GM21515 (cell line): ENCODE measurements at regions not wholly inside any gene's neighbourhood (a gene's known extent, or its start where the extent isn't known, plus 50 kb on each side); places are given as distances from the start of the nearest gene placed in this dataset.

Experiments used
- ATAC-seq: cut with Tn5 transposase; IDR thresholded peaks from one replicate; pipeline ENCODE4 v1.9.1; 2021; ENCODE audit not compliant: unreplicated experiment

DNA sequence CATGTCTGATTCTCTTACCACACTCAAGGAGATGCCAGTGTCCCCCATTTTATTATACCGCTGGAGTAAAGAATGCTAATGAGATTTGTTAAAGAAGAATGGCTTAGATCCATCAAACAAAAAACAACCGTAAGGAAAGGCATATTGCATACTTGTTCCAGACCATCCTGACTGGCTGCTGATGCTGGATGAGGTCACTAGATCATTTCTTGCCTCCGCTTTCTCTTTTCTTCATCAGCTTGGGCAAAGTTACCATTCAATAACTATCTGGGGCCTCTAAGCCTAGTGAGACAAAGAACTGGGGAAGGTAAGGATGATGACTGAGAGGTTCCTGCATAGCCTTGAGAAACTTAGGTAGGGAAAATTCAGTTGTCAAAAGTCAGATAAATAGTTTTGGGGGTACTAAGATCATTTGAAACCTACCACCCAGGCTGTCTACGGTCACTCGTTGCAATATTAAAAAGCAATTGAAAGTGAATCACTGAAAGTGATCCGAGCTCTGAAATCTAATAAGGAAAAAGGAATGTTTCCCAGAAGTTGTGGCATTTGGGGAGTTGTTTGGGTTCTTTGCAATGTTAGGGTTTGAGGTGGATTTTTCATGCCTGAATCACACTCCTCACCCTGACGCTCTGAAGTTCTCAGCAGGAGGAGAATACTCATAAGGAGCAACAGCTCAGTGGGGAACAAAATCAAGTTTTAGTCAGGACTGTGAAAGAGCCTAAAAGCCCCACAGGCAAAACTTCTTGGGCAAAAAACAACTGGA lies 176.8 kb downstream of the HHIPL2 start:
- ATAC-seq = no peak

- no peak for ATAC-seq
Measured at GRCh38 chr1:222370081-222370912, 177.6 kb downstream of the HHIPL2 start.

DNA sequence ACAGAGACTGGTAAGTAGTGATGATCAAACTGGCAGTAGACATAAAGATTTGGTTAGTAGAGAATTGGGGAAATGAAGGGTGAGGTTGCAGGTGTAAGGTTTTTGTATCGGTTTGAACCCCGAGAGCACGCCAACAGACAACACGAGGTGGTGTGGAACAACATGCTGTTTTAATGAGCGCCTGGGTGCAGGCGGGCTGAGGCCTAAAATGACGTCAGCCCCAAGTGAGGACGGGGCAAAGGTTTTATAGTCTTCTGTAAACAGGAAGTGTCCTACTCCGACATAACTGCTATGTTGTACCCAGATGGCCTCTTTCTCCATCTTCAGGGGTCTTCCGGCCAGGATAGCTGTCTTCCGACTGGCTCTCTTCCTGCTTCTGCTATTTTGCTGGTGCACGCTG lies 178.8 kb downstream of the HHIPL2 start:
- no peak for ATAC-seq

- no peak for ATAC-seq
Measured at GRCh38 chr1:222358100-222358499, 189.8 kb downstream of the HHIPL2 start.

- no peak for ATAC-seq
Measured at GRCh38 chr1:222357252-222357651, 190.7 kb downstream of the HHIPL2 start.

DNA sequence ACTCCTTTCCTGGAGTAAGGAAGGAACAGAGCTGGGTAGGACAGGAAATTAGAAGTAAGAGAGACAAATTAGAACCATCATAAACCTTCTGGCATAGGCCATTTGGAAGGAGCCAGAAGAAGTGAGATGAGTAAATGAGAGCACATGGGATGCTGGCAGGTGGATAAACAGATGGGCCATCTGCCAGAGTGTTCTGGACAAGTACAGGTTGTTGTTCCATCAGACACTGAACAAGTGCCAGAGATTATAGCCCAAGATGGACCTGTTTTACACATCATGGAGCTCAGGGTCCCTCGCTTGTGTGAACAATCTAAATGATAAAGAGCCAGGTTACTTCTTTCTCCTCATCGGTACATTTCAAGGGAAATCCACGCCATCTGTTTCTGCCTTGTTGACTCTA lies 200.3 kb downstream of the HHIPL2 start:
- no peak for ATAC-seq

GRCh38 chr1:222346955-222347354 lies 200.9 kb downstream of the HHIPL2 start:
- ATAC-seq = no peak

- ATAC-seq = no peak
Measured at GRCh38 chr1:222339376-222339947, 208.4 kb downstream of the HHIPL2 start.

- ATAC-seq = no peak
Measured at GRCh38 chr1:222335586-222335985, 212.3 kb downstream of the HHIPL2 start.

DNA sequence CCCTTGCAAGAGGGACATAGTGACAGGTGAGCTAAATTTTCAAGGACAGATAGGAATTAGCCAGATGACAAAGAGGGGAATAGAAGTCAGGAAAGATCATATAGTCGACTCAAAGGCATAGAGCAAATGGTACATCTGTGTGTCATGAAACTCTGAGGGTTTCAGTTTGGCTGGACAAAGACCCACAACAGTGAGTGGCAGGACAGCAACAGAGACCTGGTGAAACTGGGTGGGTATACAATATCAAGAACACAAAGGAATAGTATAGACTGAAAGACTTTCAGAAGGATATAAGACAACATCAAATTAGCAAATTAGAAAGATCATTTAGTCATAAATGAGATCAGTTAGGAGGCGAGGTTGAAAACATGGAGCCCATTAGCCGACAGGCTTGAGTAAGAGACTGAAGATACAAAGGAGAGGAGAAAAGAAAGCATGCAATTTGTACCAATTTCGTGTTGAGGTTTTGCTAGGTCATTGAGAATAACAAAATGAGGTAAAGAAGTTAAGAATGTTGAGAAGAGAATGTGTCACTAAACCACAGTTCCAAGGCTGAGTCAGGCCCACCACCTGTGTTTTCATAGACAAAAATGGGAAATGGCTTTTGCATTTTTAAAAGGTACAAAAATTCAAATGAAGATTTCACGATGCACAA lies 213.8 kb downstream of the HHIPL2 start:
- ATAC-seq = no peak

DNA sequence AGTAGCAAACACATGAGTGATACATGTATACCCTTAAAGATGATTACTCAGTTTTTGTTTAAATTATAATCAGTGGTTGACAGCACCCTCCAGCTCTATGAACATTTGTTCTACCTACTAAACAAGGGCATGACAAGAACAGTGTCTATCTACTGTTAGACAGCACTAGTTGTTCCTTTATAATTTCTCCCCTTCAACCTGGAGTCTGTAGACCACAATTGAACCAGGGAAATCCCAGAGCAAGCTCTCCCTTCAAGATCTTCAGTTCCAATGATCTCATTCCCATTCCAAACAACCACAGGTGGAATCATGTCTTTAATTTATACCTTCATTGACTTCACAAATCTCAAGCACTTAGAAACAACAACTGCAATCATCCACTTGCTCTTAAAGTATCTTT lies 216.1 kb downstream of the HHIPL2 start:
- no peak for ATAC-seq

DNA sequence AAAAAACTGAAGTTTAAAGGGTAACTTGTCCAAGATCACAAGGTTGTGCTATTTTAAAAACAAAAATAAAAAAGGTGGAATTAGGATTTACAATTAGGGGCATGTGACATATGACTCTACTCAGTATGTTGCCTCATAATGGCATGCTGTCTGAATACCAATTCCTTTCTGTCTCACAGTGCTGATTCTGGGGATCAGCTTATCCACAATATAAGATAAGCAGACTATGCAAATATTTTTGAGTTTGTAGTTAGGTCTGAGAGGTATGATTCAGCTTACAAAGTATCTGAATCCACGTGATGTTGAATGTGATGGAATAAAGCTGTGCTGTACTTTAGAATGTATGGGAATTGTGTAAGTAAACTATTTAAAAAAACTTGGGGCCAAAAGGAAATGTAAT lies 216.6 kb downstream of the HHIPL2 start:
- no peak for ATAC-seq

DNA sequence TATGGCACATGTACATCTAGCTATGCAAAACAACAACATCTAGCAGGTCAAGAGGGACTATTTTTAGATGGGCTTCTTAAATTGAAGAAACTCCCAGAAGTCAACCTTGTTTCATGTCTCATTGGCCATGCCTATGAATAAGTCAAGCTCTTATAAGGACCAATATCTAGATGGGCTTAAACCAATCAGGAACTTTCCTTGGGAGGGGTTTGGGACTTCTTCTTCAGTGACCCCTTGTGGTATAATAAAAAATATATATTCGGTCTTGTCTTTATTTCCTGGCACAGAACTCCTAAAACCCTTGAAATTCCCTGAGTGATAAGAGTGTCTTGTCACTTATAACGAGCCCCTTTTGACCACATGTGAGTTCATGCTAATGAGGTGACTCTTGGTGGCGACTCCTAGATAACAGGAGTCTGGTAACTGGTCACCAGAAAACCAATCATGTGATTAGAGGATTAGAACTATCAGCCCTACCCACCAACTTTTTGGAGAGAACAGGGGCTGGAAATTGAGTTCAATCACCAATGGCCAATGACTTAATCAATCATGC lies 218.3 kb downstream of the HHIPL2 start:
- no peak for ATAC-seq

GRCh38 chr1:222326710-222327036 lies 221.2 kb downstream of the HHIPL2 start:
- ATAC-seq = no peak

DNA sequence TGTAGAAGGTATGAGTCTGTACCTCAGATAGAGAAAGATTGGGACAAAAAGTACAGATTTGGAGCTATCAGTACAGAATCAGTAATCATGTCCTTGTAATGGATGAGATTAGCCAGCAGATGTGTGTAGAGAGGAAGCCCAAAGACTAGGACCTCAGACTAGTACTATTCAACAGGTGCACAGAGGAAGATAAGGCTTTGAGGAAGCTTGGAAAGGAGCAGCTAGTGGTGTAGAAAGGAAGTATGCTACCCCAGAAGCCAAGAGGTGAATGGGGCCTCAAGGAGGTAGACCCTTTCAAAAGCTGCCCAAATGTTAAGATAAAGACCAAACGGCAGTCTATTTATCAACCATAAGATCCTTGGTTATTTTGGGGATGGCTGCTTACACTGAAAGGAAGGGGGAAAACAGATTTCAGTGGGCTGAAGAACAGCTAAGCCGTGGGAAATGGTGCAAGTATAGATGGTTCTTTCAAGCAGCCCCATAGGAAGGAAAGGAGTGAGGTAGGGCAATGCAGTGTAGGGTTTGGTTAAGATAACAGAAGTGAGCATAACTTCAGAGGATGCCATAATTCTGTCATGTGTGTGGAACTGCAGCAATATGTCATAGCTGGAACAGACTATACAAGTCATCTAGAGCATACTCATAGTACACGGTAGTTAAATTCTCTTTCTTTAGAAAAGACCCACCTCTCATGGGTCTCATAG lies 221.7 kb downstream of the HHIPL2 start:
- no peak for ATAC-seq

DNA sequence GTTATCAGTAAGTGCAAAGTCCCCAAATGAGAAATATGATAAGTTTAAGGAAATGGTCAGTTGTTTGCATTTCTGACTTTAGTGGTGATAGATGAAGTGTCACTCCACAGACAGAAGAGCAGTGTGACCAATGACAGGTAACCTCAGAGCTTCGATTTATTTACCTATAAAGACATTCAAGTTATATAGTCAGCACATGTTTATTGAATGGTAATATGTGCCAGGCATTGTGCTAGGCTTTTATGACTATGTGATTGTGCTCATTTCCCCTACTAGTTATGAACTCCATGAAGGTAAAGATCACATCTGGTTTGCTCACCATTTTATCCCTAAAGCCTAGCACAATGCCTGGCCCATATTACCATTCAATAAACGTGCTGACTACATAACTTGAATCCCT lies 222.4 kb downstream of the HHIPL2 start:
- no peak for ATAC-seq

DNA sequence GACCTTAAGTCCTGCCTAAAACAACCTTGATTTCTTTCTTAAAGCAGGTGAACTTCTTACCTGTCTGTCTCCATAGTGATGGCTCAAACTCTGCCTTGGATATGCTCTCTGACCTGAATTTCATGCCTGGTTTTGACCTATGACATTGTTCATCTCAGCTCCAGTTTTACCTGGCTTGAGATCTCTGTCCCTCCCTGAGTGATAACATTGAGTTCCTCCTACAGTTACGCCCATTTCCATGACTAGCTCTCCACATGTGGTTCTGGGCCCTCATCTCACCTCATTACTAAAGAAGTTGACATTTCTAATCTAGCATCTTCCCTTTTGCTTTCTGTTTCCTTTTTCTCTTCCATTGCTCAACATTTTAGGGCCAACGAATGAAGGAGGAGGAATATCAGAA lies 233.1 kb downstream of the HHIPL2 start:
- no peak for ATAC-seq

- no peak for ATAC-seq
Measured at GRCh38 chr1:222310836-222311235, 237.1 kb downstream of the HHIPL2 start.

DNA sequence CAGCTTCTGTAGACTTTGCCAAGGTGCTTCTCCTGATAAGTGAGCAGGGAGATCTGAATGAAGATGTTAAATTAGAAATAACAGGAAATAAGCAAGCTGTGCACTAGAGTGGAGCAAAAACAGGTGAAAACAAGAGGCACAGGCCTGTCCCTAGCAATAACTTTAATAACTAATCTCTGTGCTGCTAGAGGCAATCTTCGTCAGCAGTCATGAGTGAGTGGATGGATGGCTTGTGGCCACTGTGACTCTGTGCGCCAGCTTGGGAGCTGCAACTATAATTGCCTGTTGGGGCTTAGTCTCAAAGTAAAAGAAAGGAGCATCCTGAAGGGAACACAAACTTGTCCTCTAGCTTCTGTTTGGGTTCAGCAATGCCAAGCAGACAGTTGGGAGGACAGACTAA lies 240.3 kb downstream of the HHIPL2 start:
- no peak for ATAC-seq

GRCh38 chr1:222306512-222306911 lies 241.4 kb downstream of the HHIPL2 start:
- ATAC-seq = no peak

GRCh38 chr1:222306011-222306410 lies 241.9 kb downstream of the HHIPL2 start:
- no peak for ATAC-seq
